Uterus (tissue), 2 donors: ENCODE measurements at regions not wholly inside any gene's neighbourhood (a gene's known extent, or its start where the extent isn't known, plus 50 kb on each side); places are given as distances from the start of the nearest gene placed in this dataset.

Experiments used
- POLR2A ChIP-seq, 2 donors: fragments of 450-650 bp; IDR thresholded peaks; one replicate each; pipeline ENCODE4 v1.6.1; 2016; ENCODE audit warnings: antibody characterized with exemption in 2 of 2, mild to moderate bottlenecking in 1 of 2, moderate library complexity in 1 of 2
- TF ChIP-seq, protein P1 (sequence below), 4 experiments: fragments of 200-600 bp in 2 of 4; fragments of 450-650 bp in 2 of 4; sonication (generic) in 2 of 4; IDR thresholded peaks; one replicate each; pipeline ENCODE4 v1.5.1; 2016 to 2019; ENCODE audit warnings: antibody characterized with exemption in 4 of 4, mild to moderate bottlenecking in 2 of 4, moderate library complexity in 1 of 4

DNA sequence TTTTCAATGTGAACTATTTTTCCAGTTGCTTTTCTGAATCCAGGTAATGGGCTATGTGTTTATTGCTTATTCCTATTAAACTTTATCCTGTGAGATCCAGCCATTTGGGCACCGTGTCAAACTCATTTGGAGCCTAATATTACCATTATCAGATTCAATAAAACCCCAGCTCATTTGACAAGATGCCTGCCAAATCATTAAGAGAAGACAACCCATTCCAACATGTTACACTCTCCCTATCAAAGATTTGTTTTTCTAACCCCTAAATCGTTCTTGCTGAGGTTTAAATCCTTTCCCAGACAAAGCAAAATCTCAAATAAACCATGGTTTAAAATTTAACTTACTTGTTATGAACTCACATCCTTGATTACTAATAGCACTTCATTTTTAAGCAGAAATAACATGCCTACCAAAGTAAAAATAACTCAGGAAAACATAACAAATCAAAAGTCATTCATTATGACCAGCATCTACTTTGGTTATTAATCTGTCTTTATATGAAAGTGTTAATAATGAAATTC, 130.0 kb upstream of the TCF21 start:
- TF ChIP-seq, protein P1, sequence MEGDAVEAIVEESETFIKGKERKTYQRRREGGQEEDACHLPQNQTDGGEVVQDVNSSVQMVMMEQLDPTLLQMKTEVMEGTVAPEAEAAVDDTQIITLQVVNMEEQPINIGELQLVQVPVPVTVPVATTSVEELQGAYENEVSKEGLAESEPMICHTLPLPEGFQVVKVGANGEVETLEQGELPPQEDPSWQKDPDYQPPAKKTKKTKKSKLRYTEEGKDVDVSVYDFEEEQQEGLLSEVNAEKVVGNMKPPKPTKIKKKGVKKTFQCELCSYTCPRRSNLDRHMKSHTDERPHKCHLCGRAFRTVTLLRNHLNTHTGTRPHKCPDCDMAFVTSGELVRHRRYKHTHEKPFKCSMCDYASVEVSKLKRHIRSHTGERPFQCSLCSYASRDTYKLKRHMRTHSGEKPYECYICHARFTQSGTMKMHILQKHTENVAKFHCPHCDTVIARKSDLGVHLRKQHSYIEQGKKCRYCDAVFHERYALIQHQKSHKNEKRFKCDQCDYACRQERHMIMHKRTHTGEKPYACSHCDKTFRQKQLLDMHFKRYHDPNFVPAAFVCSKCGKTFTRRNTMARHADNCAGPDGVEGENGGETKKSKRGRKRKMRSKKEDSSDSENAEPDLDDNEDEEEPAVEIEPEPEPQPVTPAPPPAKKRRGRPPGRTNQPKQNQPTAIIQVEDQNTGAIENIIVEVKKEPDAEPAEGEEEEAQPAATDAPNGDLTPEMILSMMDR (IDR thresholded peaks at IDR 0.05): no peak
- TF ChIP-seq POLR2A (IDR thresholded peaks at IDR 0.05): no peak
